ENCODE measurements at regions not wholly inside any gene's neighbourhood (a gene's known extent, or its start where the extent isn't known, plus 50 kb on each side); places are given as distances from the start of the nearest gene placed in this dataset.

- Mint-ChIP-seq H3K36me3 (ENCODE audit: insufficient read depth, unreplicated experiment) (no peaks in the 10 kb centered on the region), H3K27ac (ENCODE audit: unreplicated experiment) (no peak overlapping the region), H3K27me3 (ENCODE audit: unreplicated experiment) (no peaks in the 10 kb centered on the region), H3K4me1 (ENCODE audit: low read depth, unreplicated experiment) (no peaks in the 10 kb centered on the region), H3K9me3 (ENCODE audit: low read depth, unreplicated experiment) (peaks cover 6% of the 10 kb centered on the region), H3K4me3 (ENCODE audit: low read depth, unreplicated experiment) (no peak overlapping the region)
- TF ChIP-seq CTCF (IDR thresholded peaks at IDR 0.05; ENCODE audit: unreplicated experiment), result no peak
- intact Hi-C loops (cut with micrococcal nuclease; ENCODE audit: unreplicated experiment), result no loop called here
- DNase-seq, result no peak
- no TSS peak for BruUV-seq (replicated peaks)
- CTCF ChIA-PET, result interaction anchor here (0.8 kb wide), 1 partner anchor 22 kb away, joined by 5 read pairs; no protein-coding TSS in a partner anchor
These were observed 180.7 kb downstream of the FBXO15 start for GRCh38 chr18:73966954-73967353.

GRCh38 chr18:73962256-73962655, 185.4 kb downstream of the FBXO15 start:
- DNase-seq, result no peak
- H3K4me3 Mint-ChIP-seq (ENCODE audit: low read depth, unreplicated experiment), result no peak overlapping the region
- no peak for TF ChIP-seq CTCF (IDR thresholded peaks at IDR 0.05; ENCODE audit: unreplicated experiment)
- intact Hi-C loops (cut with micrococcal nuclease; ENCODE audit: unreplicated experiment), result no loop called here
- no peaks in the 10 kb centered on the region for H3K36me3 Mint-ChIP-seq (ENCODE audit: insufficient read depth, unreplicated experiment)
- CTCF ChIA-PET, result interaction anchor here (0.6 kb wide), 1 partner anchor 16 kb away, joined by 3 read pairs; no protein-coding TSS in a partner anchor
- BruUV-seq (replicated peaks), result no TSS peak
- H3K27me3 Mint-ChIP-seq (ENCODE audit: unreplicated experiment), result no peaks in the 10 kb centered on the region
- peaks cover 9% of the 10 kb centered on the region for H3K9me3 Mint-ChIP-seq (ENCODE audit: low read depth, unreplicated experiment)
- no peak overlapping the region for H3K27ac Mint-ChIP-seq (ENCODE audit: unreplicated experiment)
- H3K4me1 Mint-ChIP-seq (ENCODE audit: low read depth, unreplicated experiment), result no peaks in the 10 kb centered on the region

GRCh38 chr18:73961804-73962203, 185.8 kb downstream of the FBXO15 start:
- Mint-ChIP-seq H3K9me3 (ENCODE audit: low read depth, unreplicated experiment) (peaks cover 9% of the 10 kb centered on the region), H3K27ac (ENCODE audit: unreplicated experiment) (no peak overlapping the region), H3K27me3 (ENCODE audit: unreplicated experiment) (no peaks in the 10 kb centered on the region), H3K4me1 (ENCODE audit: low read depth, unreplicated experiment) (no peaks in the 10 kb centered on the region), H3K36me3 (ENCODE audit: insufficient read depth, unreplicated experiment) (no peaks in the 10 kb centered on the region), H3K4me3 (ENCODE audit: low read depth, unreplicated experiment) (no peak overlapping the region)
- no TSS peak for BruUV-seq (replicated peaks)
- DNase-seq, result no peak
- CTCF ChIA-PET, result interaction anchor here (0.6 to 1.1 kb wide), 2 partner anchors 9 to 17 kb away, joined by 3 read pairs; no protein-coding TSS in a partner anchor
- intact Hi-C loops (cut with micrococcal nuclease; ENCODE audit: unreplicated experiment), result no loop called here
- TF ChIP-seq CTCF (IDR thresholded peaks at IDR 0.05; ENCODE audit: unreplicated experiment), result no peak

- Mint-ChIP-seq H3K9me3 (ENCODE audit: low read depth, unreplicated experiment) (peaks cover 4% of the 10 kb centered on the region), H3K27ac (ENCODE audit: unreplicated experiment) (no peak overlapping the region), H3K36me3 (ENCODE audit: insufficient read depth, unreplicated experiment) (no peaks in the 10 kb centered on the region), H3K4me3 (ENCODE audit: low read depth, unreplicated experiment) (no peak overlapping the region), H3K27me3 (ENCODE audit: unreplicated experiment) (no peaks in the 10 kb centered on the region), H3K4me1 (ENCODE audit: low read depth, unreplicated experiment) (no peaks in the 10 kb centered on the region)
- CTCF ChIA-PET, result no interaction called here
- BruUV-seq (replicated peaks), result no TSS peak
- no peak for TF ChIP-seq CTCF (IDR thresholded peaks at IDR 0.05; ENCODE audit: unreplicated experiment)
- intact Hi-C loops (cut with micrococcal nuclease; ENCODE audit: unreplicated experiment), result no loop called here
- no peak for DNase-seq
These were observed 188.3 kb downstream of the FBXO15 start for GRCh38 chr18:73959352-73959751.

Data from Calu3 (cell line).